H1 (cell line): ENCODE measurements at regions not wholly inside any gene's neighbourhood (a gene's known extent, or its start where the extent isn't known, plus 50 kb on each side); places are given as distances from the start of the nearest gene placed in this dataset.

Source experiments
- CTCF ChIA-PET: fragments of 300-600 bp; sonication (Branson Sonifier 250); formaldehyde crosslinking; loops from one replicate; lab custom pipeline; 2021; ENCODE audit not compliant: partially characterized antibody; lab: Charles Lee
- POLR2A ChIA-PET: fragments of 300-600 bp; sonication (Branson Sonifier 250); formaldehyde crosslinking; loops from one replicate; lab custom pipeline; 2021; ENCODE audit warnings: inconsistent platforms; ENCODE audit not compliant: partially characterized antibody; lab: Charles Lee
- DNase-seq, 2 experiments: peaks; one replicate each; pipeline versions ENCODE4 v3.0.0 to v3.0.0-alpha.2; 2010 to 2022; ENCODE audit warnings: low spot score in 2 of 2, low read depth in 1 of 2, mixed read lengths in 1 of 2
- FAIRE-seq: peaks from 2 replicates; lab custom pipeline; 2011; peaks lifted over from hg19 to GRCh38; lab: Jason Lieb, UNC
- H2AFZ ChIP-seq: 2 replicates; pipeline ENCODE4 v1.8.1; 2012; ENCODE audit warnings: low read length, inconsistent platforms
- H2AK5ac ChIP-seq: 2 replicates; pipeline ENCODE4 v1.6.1; 2013; ENCODE audit warnings: low read depth, low read length
- H2BK120ac ChIP-seq: replicated peaks from 2 replicates; pipeline ENCODE3; 2013; ENCODE audit warnings: low read depth, low read length, inconsistent platforms
- H2BK12ac ChIP-seq: 2 replicates; pipeline ENCODE4 v1.6.1; 2013; ENCODE audit warnings: low read depth, low read length
- H2BK15ac ChIP-seq: 2 replicates; pipeline ENCODE4 v1.6.1; 2013; ENCODE audit warnings: low read length
- H2BK20ac ChIP-seq: 2 replicates; pipeline ENCODE4 v1.6.1; 2013; ENCODE audit warnings: low read length
- H2BK5ac ChIP-seq: 2 replicates; pipeline ENCODE4 v1.6.1; 2013; ENCODE audit warnings: low read depth, low read length
- H3K14ac ChIP-seq: 2 replicates; pipeline ENCODE4 v1.6.1; 2013; ENCODE audit warnings: inconsistent platforms; ENCODE audit not compliant: insufficient read length
- H3K18ac ChIP-seq: 2 replicates; pipeline ENCODE4 v1.6.1; 2013; ENCODE audit warnings: low read length; ENCODE audit errors: extremely low read depth
- H3K23ac ChIP-seq: 2 replicates; pipeline ENCODE4 v1.6.1; 2013; ENCODE audit warnings: inconsistent platforms; ENCODE audit not compliant: insufficient read length
- H3K23me2 ChIP-seq: 2 replicates; pipeline ENCODE4 v1.6.1; 2013; ENCODE audit warnings: low read depth, low read length
- H3K27ac ChIP-seq: 2 replicates; pipeline ENCODE4 v1.6.1; 2011; ENCODE audit warnings: low read depth, low read length, inconsistent platforms
- H3K27me3 ChIP-seq, 4 experiments: replicated peaks in 1 of 4; 1 replicate in 1 of 4; 2 replicates in 3 of 4; pipeline versions ENCODE4 v1.6.1 to v1.8.1; 2011 to 2013; ENCODE audit warnings: low read length in 3 of 4, mild to moderate bottlenecking in 3 of 4, inconsistent platforms in 2 of 4, mixed read lengths in 2 of 4, moderate library complexity in 1 of 4; ENCODE audit not compliant: control insufficient read depth in 3 of 4, insufficient read depth in 3 of 4; ENCODE audit errors: extremely low read depth in 1 of 4
- H3K36me3 ChIP-seq, 4 experiments: 2 replicates each; pipeline versions ENCODE4 v1.6.1 to v1.8.1; 2011 to 2013; ENCODE audit warnings: mild to moderate bottlenecking in 4 of 4, low read length in 3 of 4, moderate library complexity in 2 of 4, control low read depth in 1 of 4, inconsistent platforms in 1 of 4; ENCODE audit not compliant: insufficient read depth in 4 of 4, control insufficient read depth in 2 of 4
- H3K4ac ChIP-seq: replicated peaks from 2 replicates; pipeline ENCODE3; 2013; ENCODE audit warnings: low read length, low read depth, mixed read lengths, inconsistent platforms; ENCODE audit not compliant: insufficient read length
- H3K4me1 ChIP-seq, 4 experiments: replicated peaks in 1 of 4; 1 replicate in 1 of 4; 2 replicates in 3 of 4; pipeline versions ENCODE4 v1.6.1 to v1.8.1; 2011 to 2013; ENCODE audit warnings: low read length in 3 of 4, inconsistent platforms in 2 of 4, mixed read lengths in 1 of 4; ENCODE audit not compliant: insufficient read depth in 4 of 4, control insufficient read depth in 3 of 4
- H3K4me2 ChIP-seq, 2 experiments: 2 replicates each; pipeline versions ENCODE4 v1.6.1 to v1.8.1; 2011 to 2013; ENCODE audit warnings: low read depth in 2 of 2, low read length in 2 of 2, control low read depth in 1 of 2, inconsistent platforms in 1 of 2, mild to moderate bottlenecking in 1 of 2; ENCODE audit not compliant: insufficient read depth in 1 of 2
- H3K4me3 ChIP-seq, 4 experiments: fragments of 200-600, 300-600 bp in 1 of 4; sonication (generic), shearing (Covaris generic), sonication (Bioruptor Twin) in 1 of 4; 2 replicates each; pipeline versions ENCODE4 v1.5.1 to v1.8.1; 2011 to 2016; ENCODE audit warnings: low read length in 4 of 4, low read depth in 3 of 4, control low read depth in 2 of 4, inconsistent platforms in 2 of 4, mild to moderate bottlenecking in 2 of 4, mixed read lengths in 1 of 4, moderate library complexity in 1 of 4; ENCODE audit not compliant: insufficient read depth in 2 of 4; ENCODE audit errors: extremely low read depth in 1 of 4
- H3K56ac ChIP-seq: replicated peaks from 2 replicates; pipeline ENCODE3; 2013; ENCODE audit warnings: low read depth, mild to moderate bottlenecking, mixed read lengths, low read length, inconsistent platforms; ENCODE audit not compliant: insufficient read length
- H3K79me1 ChIP-seq: 2 replicates; pipeline ENCODE4 v1.6.1; 2013; ENCODE audit warnings: low read depth, low read length, control low read depth
- H3K79me2 ChIP-seq, 2 experiments: 2 replicates each; pipeline versions ENCODE4 v1.6.1 to v1.8.1; 2012 to 2013; ENCODE audit warnings: low read length in 2 of 2, mild to moderate bottlenecking in 2 of 2, inconsistent platforms in 1 of 2; ENCODE audit not compliant: insufficient read depth in 2 of 2, control insufficient read depth in 1 of 2
- H3K9ac ChIP-seq, 4 experiments: replicated peaks in 1 of 4; 1 replicate in 1 of 4; 2 replicates in 3 of 4; pipeline versions ENCODE4 v1.6.1 to v1.8.1; 2011 to 2013; ENCODE audit warnings: low read depth in 3 of 4, low read length in 3 of 4, control low read depth in 2 of 4, mild to moderate bottlenecking in 2 of 4, moderate library complexity in 2 of 4, inconsistent platforms in 1 of 4; ENCODE audit errors: extremely low read depth in 1 of 4
- H3K9me3 ChIP-seq, 2 experiments: 2 replicates each; pipeline versions ENCODE4 v1.6.1 to v1.8.1; 2012 to 2013; ENCODE audit warnings: mild to moderate bottlenecking in 2 of 2, moderate library complexity in 2 of 2, control low read depth in 1 of 2, inconsistent platforms in 1 of 2, low read depth in 1 of 2, low read length in 1 of 2, mixed read lengths in 1 of 2; ENCODE audit not compliant: insufficient read depth in 2 of 2
- H4K20me1 ChIP-seq, 2 experiments: replicated peaks in 1 of 2; 2 replicates each; pipeline versions ENCODE3 to v1.8.1; 2011 to 2013; ENCODE audit warnings: inconsistent platforms in 2 of 2, low read length in 2 of 2, mild to moderate bottlenecking in 1 of 2; ENCODE audit not compliant: insufficient read depth in 2 of 2, control insufficient read depth in 1 of 2
- H4K5ac ChIP-seq: 2 replicates; pipeline ENCODE4 v1.6.1; 2013; ENCODE audit warnings: low read length, low read depth, mixed read lengths, inconsistent platforms; ENCODE audit not compliant: insufficient read length
- H4K8ac ChIP-seq: 2 replicates; pipeline ENCODE4 v1.8.0; 2013; ENCODE audit warnings: mild to moderate bottlenecking, moderate library complexity, low read length, inconsistent platforms; ENCODE audit not compliant: insufficient read depth; ENCODE audit errors: extremely low read depth
- H4K91ac ChIP-seq: replicated peaks from 2 replicates; pipeline ENCODE3; 2013; ENCODE audit warnings: low read length, mixed read lengths, inconsistent platforms; ENCODE audit not compliant: insufficient read length
- ASH2L ChIP-seq: fragments of 200-600, 300-600 bp; sonication (generic); IDR thresholded peaks from one replicate; pipeline ENCODE4 v1.7.1; 2017; ENCODE audit warnings: low read length
- BRCA1 ChIP-seq: IDR thresholded peaks from 2 replicates; pipeline ENCODE4 v1.6.1; 2012; ENCODE audit warnings: low read depth, low read length, improper control_type of control experiment
- CREB1 ChIP-seq: IDR thresholded peaks from 2 replicates; pipeline ENCODE4 v1.6.1; 2012; ENCODE audit warnings: inconsistent platforms
- EGR1 ChIP-seq: IDR thresholded peaks from 2 replicates; pipeline ENCODE4 v1.6.1; 2011; ENCODE audit warnings: low read depth, low read length, borderline replicate concordance
- EZH2 ChIP-seq: fragments of 200-600 bp; sonication (generic); IDR thresholded peaks from 2 replicates; pipeline ENCODE4 v1.7.1; 2012; ENCODE audit warnings: low read depth, mild to moderate bottlenecking, moderate library complexity, low read length, inconsistent platforms; ENCODE audit not compliant: severe bottlenecking
- GABPA ChIP-seq: IDR thresholded peaks from 2 replicates; pipeline ENCODE4 v1.6.1; 2011; ENCODE audit warnings: mild to moderate bottlenecking, low read length, moderate library complexity, borderline replicate concordance; ENCODE audit not compliant: insufficient read depth
- JUN ChIP-seq: IDR thresholded peaks from 2 replicates; pipeline ENCODE4 v1.6.1; 2011; ENCODE audit warnings: low read depth, mild to moderate bottlenecking, improper control_type of control experiment, low read length
- NANOG ChIP-seq: IDR thresholded peaks from 2 replicates; pipeline ENCODE4 v1.6.1; 2011; ENCODE audit warnings: low read length, low read depth, mild to moderate bottlenecking, inconsistent platforms; ENCODE audit not compliant: insufficient read depth, poor library complexity, severe bottlenecking
- PHF8 ChIP-seq: fragments of 200-600 bp; sonication (generic); conservative IDR thresholded peaks from 2 replicates; pipeline ENCODE4 v1.7.1; 2012; ENCODE audit warnings: low read depth, mild to moderate bottlenecking, inconsistent platforms, low read length, moderate library complexity
- SAP30 ChIP-seq: fragments of 300-600 bp; sonication (generic); IDR thresholded peaks from 2 replicates; pipeline ENCODE4 v1.7.1; 2012; ENCODE audit warnings: low read length, moderate library complexity, mild to moderate bottlenecking, inconsistent platforms; ENCODE audit not compliant: insufficient read depth, insufficient replicate concordance
- SIN3A ChIP-seq, 2 experiments: IDR thresholded peaks in 1 of 2; conservative IDR thresholded peaks in 1 of 2; 2 replicates each; pipeline ENCODE4 v1.6.1; 2011 to 2012; ENCODE audit warnings: low read length in 2 of 2, improper control_type of control experiment in 1 of 2, low read depth in 1 of 2, mild to moderate bottlenecking in 1 of 2
- SIRT6 ChIP-seq: IDR thresholded peaks from one replicate; pipeline ENCODE4 v1.7.1; 2012; ENCODE audit warnings: low read length, inconsistent platforms
- WGBS, 2 experiments: shearing (Covaris generic) in 1 of 2; methylation state at CpG; one replicate each; pipeline versions ENCODE4 v1.1.6 to v1.1.7; 2013 to 2015; ENCODE audit warnings: low lambda C conversion rate in 2 of 2, mixed read lengths in 2 of 2, inconsistent platforms in 1 of 2, low coverage in 1 of 2, missing lambda C conversion rate in 1 of 2; ENCODE audit not compliant: insufficient replicate concordance in 2 of 2, insufficient coverage in 1 of 2, insufficient read length in 1 of 2; ENCODE audit errors: extremely low coverage in 1 of 2, missing lambda C conversion rate in 1 of 2; 5-methylcytosine and 5-hydroxymethylcytosine counted together

GRCh38 chr16:85273293-85273692 lies 161.0 kb upstream of the CIBAR2 start:
- H3K4ac ChIP-seq, result no peak overlapping the region
- FAIRE-seq, result no peak
- H3K36me3 ChIP-seq, result no peaks in the 10 kb centered on the region
- no peak overlapping the region for H2BK15ac ChIP-seq
- H4K91ac ChIP-seq, result no peak overlapping the region
- WGBS, 2 experiments, result 96% methylated on average over 7 of the region's 7 CpGs; no CpG with 5 or more reads in 1 of the 2 experiments
- H4K5ac ChIP-seq, result no peak overlapping the region
- H4K20me1 ChIP-seq, result peaks cover 3 to 7% of the 10 kb centered on the region in 2 experiments
- H3K4me2 ChIP-seq, result no peak overlapping the region
- no peak overlapping the region for H2BK5ac ChIP-seq
- no peak overlapping the region for H3K4me3 ChIP-seq
- H2BK20ac ChIP-seq, result no peak overlapping the region
- no peak overlapping the region for H2BK12ac ChIP-seq
- H2BK120ac ChIP-seq, result no peak overlapping the region
- no peak overlapping the region for H3K27ac ChIP-seq
- H3K27me3 ChIP-seq, result peaks cover 0 to 3% (median 0%) of the 10 kb centered on the region in 4 experiments; a peak in 2 of 7 replicates
- no peak overlapping the region for H2AFZ ChIP-seq
- DNase-seq, result no peak
- no peaks in the 10 kb centered on the region for H3K79me1 ChIP-seq
- no peak overlapping the region for H2AK5ac ChIP-seq
- no peak overlapping the region for H3K9ac ChIP-seq
- H3K14ac ChIP-seq, result no peak overlapping the region
- H3K56ac ChIP-seq, result no peak overlapping the region
- ChIA-PET CTCF (interaction anchor here (0.9 to 9.9 kb wide), 2 partner anchors 18 to 143 kb away, joined by 3 to 165 read pairs; no protein-coding TSS in a partner anchor), POLR2A (no interaction called here)
- H3K18ac ChIP-seq, result no peak overlapping the region
- H3K4me1 ChIP-seq, result peaks cover 0 to 15% (median 4%) of the 10 kb centered on the region in 4 experiments; a peak in 4 of 7 replicates
- no peaks in the 10 kb centered on the region for H3K23me2 ChIP-seq
- H3K79me2 ChIP-seq, result no peaks in the 10 kb centered on the region; a peak in 1 of 4 replicates
- no peak overlapping the region for H4K8ac ChIP-seq
- no peak for TF ChIP-seq BRCA1
- TF ChIP-seq CREB1, result no peak
- TF ChIP-seq SAP30, result no peak
- TF ChIP-seq ASH2L, result no peak
- TF ChIP-seq EZH2, result no peak
- no peak for TF ChIP-seq SIN3A (conservative IDR thresholded peaks at IDR 0.05 in 1 of 2, IDR thresholded peaks at IDR 0.05 in 1 of 2; ENCODE audit: low read depth in 1 of 2, low read length in 2 of 2)
- TF ChIP-seq JUN, result no peak
- TF ChIP-seq GABPA, result no peak
- no peak for TF ChIP-seq PHF8
- no peak for TF ChIP-seq EGR1
- TF ChIP-seq SIRT6, result no peak
- TF ChIP-seq NANOG, result no peak
- H3K23ac ChIP-seq, result no peak overlapping the region
- no peaks in the 10 kb centered on the region for H3K9me3 ChIP-seq
